KMS-11 (cell line): ENCODE measurements at regions not wholly inside any gene's neighbourhood (a gene's known extent, or its start where the extent isn't known, plus 50 kb on each side); places are given as distances from the start of the nearest gene placed in this dataset.

Experiments
- H2AFZ ChIP-seq: fragments of 200-600 bp; sonication (generic); 2 replicates; pipeline ENCODE4 v1.6.1; 2016; ENCODE audit warnings: antibody characterized with exemption, mixed run types, low read depth
- H3K27ac ChIP-seq: fragments of 200-600 bp; sonication (generic); 2 replicates; pipeline ENCODE4 v1.6.1; 2016; ENCODE audit warnings: mild to moderate bottlenecking, mixed run types
- H3K27me3 ChIP-seq: fragments of 200-600 bp; sonication (generic); 2 replicates; pipeline ENCODE4 v1.6.1; 2017; ENCODE audit warnings: mild to moderate bottlenecking, low read depth, mixed run types, moderate library complexity; ENCODE audit not compliant: insufficient read depth
- H3K36me3 ChIP-seq: fragments of 200-600 bp; sonication (generic); 2 replicates; pipeline ENCODE4 v1.6.1; 2017; ENCODE audit warnings: mild to moderate bottlenecking, mixed run types; ENCODE audit not compliant: insufficient read depth
- H3K4me1 ChIP-seq: fragments of 200-600 bp; sonication (generic); 2 replicates; pipeline ENCODE4 v1.6.1; 2016; ENCODE audit warnings: mild to moderate bottlenecking, low read depth, mixed run types; ENCODE audit not compliant: poor library complexity, severe bottlenecking
- H3K4me2 ChIP-seq: fragments of 200-600 bp; sonication (generic); 2 replicates; pipeline ENCODE4 v1.7.0; 2016; ENCODE audit warnings: mild to moderate bottlenecking, mixed run types
- H3K4me3 ChIP-seq: fragments of 200-600 bp; sonication (generic); IDR thresholded peaks from 2 replicates; pipeline ENCODE4 v1.6.1; 2017; ENCODE audit warnings: low read depth, low read length, mixed read lengths; ENCODE audit not compliant: insufficient read depth
- H3K79me2 ChIP-seq: fragments of 200-600 bp; sonication (generic); 2 replicates; pipeline ENCODE4 v1.6.1; 2016; ENCODE audit warnings: low read depth, mixed run types; ENCODE audit not compliant: insufficient read depth
- H3K9ac ChIP-seq: fragments of 200-600 bp; sonication (generic); 2 replicates; pipeline ENCODE4 v1.6.1; 2016; ENCODE audit warnings: mild to moderate bottlenecking, mixed run types
- H4K20me1 ChIP-seq: fragments of 200-600 bp; sonication (generic); 2 replicates; pipeline ENCODE4 v1.6.1; 2016; ENCODE audit warnings: mild to moderate bottlenecking, mixed run types; ENCODE audit not compliant: insufficient read depth
- TF ChIP-seq, protein P1 (sequence below): fragments of 200-600 bp; sonication (generic); conservative IDR thresholded peaks from 2 replicates; pipeline ENCODE4 v1.6.1; 2017; ENCODE audit warnings: low read depth, mild to moderate bottlenecking, antibody characterized with exemption, low read length, moderate library complexity, mixed read lengths

DNA sequence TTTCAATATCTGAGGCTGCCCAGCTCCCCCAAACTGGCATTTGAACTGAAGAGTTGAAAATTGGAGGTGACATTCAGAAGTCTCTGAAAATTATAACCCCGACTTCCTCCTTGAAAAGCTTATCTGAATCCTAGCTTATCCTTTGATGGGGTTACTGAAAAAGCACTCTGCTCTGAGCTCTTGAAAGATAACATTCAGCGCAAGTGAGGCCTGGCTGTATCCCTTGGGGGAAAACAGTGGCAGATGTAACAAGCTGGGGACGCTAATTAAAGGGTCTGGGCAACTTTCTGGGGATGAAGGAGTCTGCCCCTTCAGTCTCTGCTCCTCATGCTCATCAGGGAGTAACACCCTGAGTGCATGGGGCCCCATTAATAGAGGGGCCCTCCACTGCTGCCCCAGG is 402.0 kb upstream of the CADM1 start:
- Histone ChIP-seq H3K9ac (no peak overlapping the region), H3K4me3 (no peak overlapping the region), H3K4me1 (no peaks in the 10 kb centered on the region), H4K20me1 (no peaks in the 10 kb centered on the region), H3K27ac (no peak overlapping the region), H2AFZ (no peak overlapping the region), H3K79me2 (no peaks in the 10 kb centered on the region), H3K4me2 (no peak overlapping the region), H3K36me3 (no peaks in the 10 kb centered on the region), H3K27me3 (no peaks in the 10 kb centered on the region)
- TF ChIP-seq, protein P1, sequence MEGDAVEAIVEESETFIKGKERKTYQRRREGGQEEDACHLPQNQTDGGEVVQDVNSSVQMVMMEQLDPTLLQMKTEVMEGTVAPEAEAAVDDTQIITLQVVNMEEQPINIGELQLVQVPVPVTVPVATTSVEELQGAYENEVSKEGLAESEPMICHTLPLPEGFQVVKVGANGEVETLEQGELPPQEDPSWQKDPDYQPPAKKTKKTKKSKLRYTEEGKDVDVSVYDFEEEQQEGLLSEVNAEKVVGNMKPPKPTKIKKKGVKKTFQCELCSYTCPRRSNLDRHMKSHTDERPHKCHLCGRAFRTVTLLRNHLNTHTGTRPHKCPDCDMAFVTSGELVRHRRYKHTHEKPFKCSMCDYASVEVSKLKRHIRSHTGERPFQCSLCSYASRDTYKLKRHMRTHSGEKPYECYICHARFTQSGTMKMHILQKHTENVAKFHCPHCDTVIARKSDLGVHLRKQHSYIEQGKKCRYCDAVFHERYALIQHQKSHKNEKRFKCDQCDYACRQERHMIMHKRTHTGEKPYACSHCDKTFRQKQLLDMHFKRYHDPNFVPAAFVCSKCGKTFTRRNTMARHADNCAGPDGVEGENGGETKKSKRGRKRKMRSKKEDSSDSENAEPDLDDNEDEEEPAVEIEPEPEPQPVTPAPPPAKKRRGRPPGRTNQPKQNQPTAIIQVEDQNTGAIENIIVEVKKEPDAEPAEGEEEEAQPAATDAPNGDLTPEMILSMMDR, result no peak

- Histone ChIP-seq H3K27ac (no peak overlapping the region), H2AFZ (no peak overlapping the region), H3K4me3 (no peak overlapping the region), H3K36me3 (no peaks in the 10 kb centered on the region), H4K20me1 (no peaks in the 10 kb centered on the region), H3K79me2 (no peaks in the 10 kb centered on the region), H3K27me3 (no peaks in the 10 kb centered on the region), H3K4me1 (no peaks in the 10 kb centered on the region), H3K4me2 (no peak overlapping the region), H3K9ac (no peak overlapping the region)
- TF ChIP-seq, protein P1, result no peak
Measured at GRCh38 chr11:115905341-115906000, 401.3 kb upstream of the CADM1 start.

DNA sequence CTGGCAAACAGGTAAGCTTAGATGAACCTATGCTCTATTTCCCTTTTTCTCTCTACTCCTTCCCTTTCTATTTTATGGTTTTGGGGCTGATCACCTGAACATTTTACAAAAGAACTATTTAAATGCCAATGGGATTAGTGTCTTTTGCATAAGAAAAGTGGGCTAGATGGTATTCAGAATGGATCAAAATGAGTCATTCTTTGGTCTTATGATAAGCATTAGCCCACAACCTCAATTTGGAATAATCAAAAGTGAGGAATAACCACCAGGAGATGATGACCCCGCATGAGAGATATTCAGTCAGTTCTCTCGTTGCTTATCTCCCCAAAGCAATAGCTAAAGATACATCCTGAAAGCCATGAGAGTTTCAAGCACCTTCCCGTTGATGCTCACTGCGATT is 399.0 kb upstream of the CADM1 start:
- Histone ChIP-seq H3K79me2 (no peaks in the 10 kb centered on the region), H3K4me1 (no peaks in the 10 kb centered on the region), H3K4me2 (no peak overlapping the region), H4K20me1 (no peaks in the 10 kb centered on the region), H3K36me3 (no peaks in the 10 kb centered on the region), H2AFZ (no peak overlapping the region), H3K9ac (no peak overlapping the region), H3K27ac (no peak overlapping the region), H3K4me3 (no peak overlapping the region), H3K27me3 (no peaks in the 10 kb centered on the region)
- TF ChIP-seq, protein P1, result no peak

GRCh38 chr11:115901069-115901468 is 396.9 kb upstream of the CADM1 start:
- Histone ChIP-seq H3K4me3 (no peak overlapping the region), H4K20me1 (no peaks in the 10 kb centered on the region), H3K27ac (no peak overlapping the region)

More at GRCh38 chr11:115901069-115901468, 396.9 kb upstream of the CADM1 start:
- H3K9ac ChIP-seq, result no peak overlapping the region
- no peak overlapping the region for H3K4me2 ChIP-seq
- no peaks in the 10 kb centered on the region for H3K36me3 ChIP-seq
- no peaks in the 10 kb centered on the region for H3K79me2 ChIP-seq
- H2AFZ ChIP-seq, result no peak overlapping the region
- no peaks in the 10 kb centered on the region for H3K27me3 ChIP-seq
- no peaks in the 10 kb centered on the region for H3K4me1 ChIP-seq
- TF ChIP-seq, protein P1, result no peak
